GM03348 (cell line): ENCODE measurements at regions not wholly inside any gene's neighbourhood (a gene's known extent, or its start where the extent isn't known, plus 50 kb on each side); places are given as distances from the start of the nearest gene placed in this dataset.

Source experiments
- DNase-seq: peaks from one replicate; pipeline ENCODE4 v3.0.0; 2012; ENCODE audit warnings: low spot score

GRCh38 chr10:20978617-20979016, 81.5 kb upstream of the NEBL start:
- DNase-seq = no peak

DNA sequence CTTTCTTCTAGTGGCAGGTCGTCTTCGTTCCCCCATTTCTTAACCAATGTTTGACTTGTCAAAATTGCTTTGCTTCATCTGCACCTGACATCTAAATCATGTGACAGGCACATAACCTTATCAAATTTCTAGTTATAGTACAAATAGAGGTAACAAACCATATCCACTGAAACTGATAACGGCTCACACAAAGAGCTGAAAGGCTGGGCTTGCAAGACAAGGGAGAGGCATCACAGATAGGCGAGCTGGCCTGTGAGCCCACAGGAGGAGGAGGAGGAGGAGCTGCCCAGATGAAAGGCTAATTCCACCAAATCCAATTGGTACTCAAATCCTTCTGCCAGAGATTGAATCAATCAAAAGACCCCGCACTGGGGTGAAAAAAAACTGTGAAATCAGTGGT, 80.2 kb upstream of the NEBL start:
- no peak for DNase-seq

GRCh38 chr10:20976891-20977290, 79.8 kb upstream of the NEBL start:
- DNase-seq = no peak

DNA sequence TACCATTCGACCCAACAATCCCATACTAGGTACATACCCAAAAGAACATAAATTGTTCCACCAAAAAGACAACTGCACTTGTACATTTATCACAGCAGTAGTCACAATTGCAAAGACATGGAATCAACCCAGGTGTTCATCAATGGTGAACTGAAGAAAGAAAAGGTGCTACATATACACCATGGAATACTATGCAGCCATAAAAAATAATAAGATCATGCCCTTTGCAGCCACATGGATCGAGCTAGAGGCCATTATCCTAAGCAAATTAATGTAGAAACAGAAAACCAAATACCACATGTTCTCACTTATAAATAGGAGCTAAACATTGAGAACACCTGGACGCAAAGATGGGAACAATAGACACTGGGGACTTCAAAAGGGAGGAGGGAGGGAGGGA, 79.3 kb upstream of the NEBL start:
- DNase-seq = no peak

DNA sequence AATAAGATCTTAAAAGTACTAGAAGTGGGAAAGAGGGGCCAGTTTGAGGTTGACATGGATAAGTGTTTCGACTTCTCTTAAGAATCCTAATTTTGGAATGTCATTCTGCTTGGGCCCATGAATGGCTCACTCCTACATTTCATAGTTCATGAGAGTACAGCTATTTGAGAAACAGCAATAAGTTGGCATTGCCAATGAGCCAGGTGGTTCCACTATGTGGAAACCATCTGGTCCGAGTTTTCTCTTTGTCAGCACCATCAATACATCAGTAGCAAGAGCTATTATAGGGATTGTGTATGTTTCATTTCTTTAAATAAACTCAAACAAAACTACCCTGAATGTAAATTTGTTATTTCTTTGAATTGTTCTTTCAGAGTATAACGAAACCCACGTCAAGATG, 78.1 kb upstream of the NEBL start:
- DNase-seq = no peak

DNA sequence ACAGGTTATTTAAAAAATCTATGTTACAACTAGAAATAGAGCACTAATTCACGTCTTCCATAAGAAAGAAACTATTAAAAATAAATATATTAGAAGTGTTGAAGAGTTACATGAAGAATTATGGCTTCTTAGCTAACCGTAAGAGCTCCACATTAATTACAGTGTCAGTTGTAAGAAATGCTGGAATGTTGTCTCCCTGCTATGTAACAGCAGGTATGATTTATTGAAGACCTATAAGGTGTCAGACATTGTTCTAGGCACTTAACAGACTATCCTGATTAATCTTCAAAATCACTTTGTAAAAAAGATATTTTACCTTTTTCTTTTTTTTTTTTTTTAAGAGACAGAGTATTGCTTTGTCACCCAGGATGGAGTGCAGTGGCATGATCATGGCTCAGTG, 75.8 kb upstream of the NEBL start:
- DNase-seq = no peak

GRCh38 chr10:20971901-20972300, 74.8 kb upstream of the NEBL start:
- no peak for DNase-seq

- no peak for DNase-seq
Measured at GRCh38 chr10:20970708-20971107, 73.6 kb upstream of the NEBL start.

- no peak for DNase-seq
Measured at GRCh38 chr10:20970044-20970443, 72.9 kb upstream of the NEBL start.

DNA sequence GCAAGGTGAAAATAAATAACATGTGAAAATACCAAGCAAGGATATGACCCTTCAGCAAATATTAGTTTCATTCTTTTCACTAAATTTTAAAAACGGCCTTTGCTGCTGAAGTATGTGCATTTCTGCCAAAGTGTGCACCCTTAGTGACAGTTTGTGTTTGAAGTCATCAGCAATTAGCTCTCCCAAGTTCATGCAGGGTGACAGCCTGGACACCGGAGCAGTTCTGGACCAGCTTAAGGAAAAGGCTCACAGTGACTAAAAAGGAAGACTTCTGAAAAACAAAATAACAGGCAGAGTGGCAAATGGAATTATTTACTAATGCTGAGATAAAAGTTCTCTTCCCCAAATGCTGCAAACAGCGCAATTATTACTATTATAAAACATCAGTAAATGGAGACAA, 69.3 kb upstream of the NEBL start:
- DNase-seq = no peak

- DNase-seq = no peak
Measured at GRCh38 chr10:20963721-20964595, 66.8 kb upstream of the NEBL start.

DNA sequence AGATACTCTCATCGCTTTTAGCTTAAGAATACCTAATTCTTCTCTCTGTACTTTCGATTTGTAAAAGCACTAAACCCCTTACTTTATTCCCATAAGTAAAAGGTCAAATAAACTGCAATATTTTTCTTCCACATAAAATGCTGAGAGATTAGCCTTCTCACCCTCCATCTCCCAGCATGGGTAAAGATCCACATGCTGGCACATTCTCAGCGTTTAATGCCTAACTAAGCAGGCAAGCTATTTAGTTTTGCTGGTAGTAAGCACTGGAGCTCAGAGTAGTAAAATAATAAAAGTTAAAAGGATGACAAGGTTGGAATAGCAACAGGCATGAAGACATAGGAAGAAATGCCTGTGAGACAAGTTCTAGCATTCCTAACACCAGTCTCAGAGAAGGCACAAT, 65.9 kb upstream of the NEBL start:
- DNase-seq = no peak

DNA sequence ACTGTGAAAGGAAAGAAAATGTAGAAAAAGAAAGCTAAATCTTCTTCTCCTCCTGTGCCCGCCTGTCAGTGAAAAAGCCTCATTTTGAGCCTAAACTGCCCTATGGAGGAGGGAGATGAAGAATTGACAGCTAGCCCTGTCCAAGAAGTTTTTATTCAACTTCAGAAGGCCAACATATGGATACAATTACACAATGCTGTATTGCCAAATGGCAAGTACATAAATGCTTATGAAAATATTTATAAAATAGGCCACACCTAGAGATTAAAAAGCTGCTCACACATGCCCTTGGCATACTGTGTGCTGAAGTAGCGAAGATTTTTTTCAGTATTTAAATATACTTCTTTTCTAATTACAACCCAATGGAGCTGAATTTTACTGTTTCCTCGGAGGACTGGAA, 65.1 kb upstream of the NEBL start:
- DNase-seq = no peak

DNA sequence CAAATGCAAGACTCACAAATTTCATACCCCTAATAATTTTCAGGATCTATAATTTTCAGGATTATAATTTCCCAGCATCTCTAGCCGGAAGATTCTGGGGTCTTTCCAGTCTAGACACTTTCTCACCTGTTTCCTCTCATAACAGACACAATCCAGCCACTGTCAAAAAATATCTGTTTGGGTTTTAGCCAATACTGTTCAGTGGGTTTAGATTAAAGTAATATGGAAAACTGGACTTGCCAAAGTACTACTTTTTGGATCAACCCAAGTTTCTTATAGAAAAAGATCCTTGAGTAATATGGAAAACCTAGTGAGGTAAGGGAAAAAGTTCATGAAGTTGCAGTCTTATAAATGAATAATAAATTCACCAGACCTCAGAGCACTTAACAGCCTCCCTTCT, 62.1 kb upstream of the NEBL start:
- no peak for DNase-seq

DNA sequence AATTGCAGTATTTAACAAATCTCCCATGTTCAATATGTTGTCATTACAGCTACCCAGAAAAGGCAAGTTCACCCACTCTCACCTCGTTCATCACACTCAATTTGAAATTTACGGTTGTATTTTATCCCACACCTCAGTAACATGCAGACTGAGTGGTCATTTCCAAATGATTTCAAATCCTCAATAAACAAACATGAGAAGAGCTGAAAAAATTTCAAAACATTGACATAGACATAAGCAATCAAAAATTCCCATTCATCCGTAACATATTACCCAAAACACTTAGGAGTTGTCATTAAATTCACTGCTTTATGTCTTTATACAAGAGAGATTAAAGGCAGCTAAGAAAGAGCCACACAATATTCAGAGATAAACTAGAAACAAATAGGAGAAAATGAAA, 61.7 kb upstream of the NEBL start:
- DNase-seq = no peak

DNA sequence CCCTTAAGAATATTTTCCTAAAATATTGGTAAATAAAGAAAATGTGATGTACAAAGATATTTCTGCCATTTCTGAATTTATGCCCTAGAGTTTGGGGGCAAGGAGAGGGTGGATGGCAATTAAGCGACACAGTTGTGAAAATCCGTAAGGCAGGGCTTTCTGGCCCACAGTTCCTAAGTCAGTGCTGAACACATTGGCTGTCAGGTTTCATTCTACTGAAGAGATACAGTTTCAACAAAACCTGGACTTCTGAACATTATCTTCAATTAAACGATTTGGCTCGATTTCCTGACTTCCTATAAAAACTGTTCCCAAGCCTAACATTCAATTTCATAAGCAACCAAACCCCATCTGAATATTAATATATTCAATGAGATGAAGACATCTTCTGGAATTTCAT, 61.1 kb upstream of the NEBL start:
- DNase-seq = no peak

DNA sequence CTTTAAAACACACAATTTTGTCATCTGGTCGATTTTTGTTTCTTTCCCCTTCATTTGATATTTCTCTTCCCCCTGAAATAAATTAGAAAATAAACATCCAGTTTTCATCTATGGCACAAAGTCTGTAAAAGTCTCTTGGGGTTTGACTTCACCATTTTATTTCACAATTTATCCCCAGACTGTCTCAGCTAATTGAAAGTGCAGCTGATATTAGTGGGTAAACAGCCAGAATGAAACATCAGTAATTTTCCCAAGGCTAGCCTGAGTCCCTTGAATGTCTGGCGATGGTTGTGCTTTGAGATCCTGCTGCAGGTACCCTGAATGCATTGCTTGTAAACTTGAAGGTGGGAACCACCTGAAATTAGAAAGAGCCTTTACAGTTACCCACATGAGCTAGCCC, 60.6 kb upstream of the NEBL start:
- no peak for DNase-seq

DNA sequence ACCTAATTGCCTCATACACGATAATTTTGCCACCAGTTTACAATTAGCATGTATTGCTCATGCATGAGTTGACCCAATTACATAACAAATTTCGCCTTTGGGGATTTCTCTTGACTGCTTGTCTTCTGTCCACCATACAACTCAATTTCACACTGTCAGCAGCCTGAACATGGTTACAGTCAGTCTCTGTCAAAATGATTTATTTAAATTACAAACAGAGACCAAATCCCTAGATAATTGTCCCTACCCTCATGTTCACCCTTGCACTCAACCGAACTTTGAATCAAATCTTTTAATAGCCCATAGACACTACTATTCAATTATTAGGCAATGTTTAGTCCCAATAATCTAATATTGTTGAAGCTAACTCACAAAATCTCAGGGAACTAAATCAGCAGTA, 59.7 kb upstream of the NEBL start:
- no peak for DNase-seq

DNA sequence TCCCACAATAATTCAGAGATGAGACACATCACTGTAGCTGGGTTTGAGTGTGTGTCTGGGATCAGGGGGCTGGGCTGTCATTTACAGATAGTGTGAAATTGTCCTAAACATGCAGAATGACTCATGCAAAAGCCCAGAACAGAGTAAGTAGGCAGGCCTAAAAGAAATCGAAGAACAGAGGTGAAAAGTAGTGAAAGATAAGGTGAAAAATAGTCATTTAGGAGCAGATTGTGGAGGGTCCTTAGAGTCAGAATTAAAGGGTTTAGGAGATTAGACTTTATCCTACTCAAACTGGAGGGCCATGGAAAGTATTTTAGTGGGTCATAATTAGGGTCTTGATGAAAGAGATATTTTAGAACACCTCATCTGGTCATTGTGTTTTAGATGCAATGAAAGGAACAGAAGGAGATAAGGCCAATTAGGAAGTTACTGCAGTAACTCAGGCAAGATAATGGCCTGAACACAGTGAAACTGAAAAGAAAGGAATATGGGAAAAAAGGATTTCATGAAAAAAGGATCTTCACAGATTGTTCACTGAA, 58.3 kb upstream of the NEBL start:
- no peak for DNase-seq

- no peak for DNase-seq
Measured at GRCh38 chr10:20954519-20954918, 57.4 kb upstream of the NEBL start.

DNA sequence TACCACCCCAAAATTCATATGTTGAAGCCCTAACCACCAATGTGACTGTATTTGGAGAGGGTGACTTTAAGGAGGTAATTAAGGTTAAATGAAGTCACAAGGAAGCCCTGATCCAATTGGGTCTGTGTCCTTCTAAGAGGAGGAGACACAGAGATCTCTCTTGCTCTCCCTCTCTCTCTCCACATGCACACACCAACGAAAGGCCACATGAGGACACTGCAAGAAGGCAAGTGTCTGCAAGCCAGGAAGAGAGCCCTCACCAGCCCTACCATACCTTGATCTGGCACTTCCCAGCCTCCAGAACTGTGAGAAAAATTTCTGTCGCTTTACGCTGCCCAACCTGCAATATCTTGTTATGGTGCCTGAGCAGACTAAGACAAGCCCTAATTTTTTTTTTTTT, 56.0 kb upstream of the NEBL start:
- DNase-seq = no peak

DNA sequence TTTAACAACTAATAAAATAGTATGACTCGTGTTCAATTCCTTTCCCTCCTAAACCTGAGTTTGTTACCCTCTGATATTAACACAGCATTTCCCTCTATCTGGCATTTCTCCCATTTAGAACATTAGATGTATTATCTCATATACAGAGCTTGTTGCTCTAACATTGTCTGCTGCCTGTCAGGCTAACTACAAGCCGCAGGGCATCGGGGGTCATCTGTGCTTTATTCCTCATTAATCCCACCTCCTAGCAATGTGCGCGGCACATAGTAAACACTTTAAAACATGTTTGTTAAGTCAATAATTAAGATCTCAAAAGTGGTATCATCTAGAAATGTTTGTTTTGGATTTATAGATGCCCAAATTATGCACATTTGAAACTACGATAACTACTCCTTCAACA, 52.9 kb upstream of the NEBL start:
- DNase-seq = no peak

- DNase-seq = no peak
Measured at GRCh38 chr10:20948686-20949327, 51.7 kb upstream of the NEBL start.
